Hepatic stellate cell (primary cell): ENCODE measurements at regions not wholly inside any gene's neighbourhood (a gene's known extent, or its start where the extent isn't known, plus 50 kb on each side); places are given as distances from the start of the nearest gene placed in this dataset.
"Not testable (repeated sequence)": the region's sequence is repeated elsewhere in the genome, so short reads cannot be mapped to it uniquely, and the experiment has no call there.

Experiments
- DNase-seq: peaks from one replicate; pipeline ENCODE4 v3.0.0; 2011; ENCODE audit warnings: low spot score

DNA sequence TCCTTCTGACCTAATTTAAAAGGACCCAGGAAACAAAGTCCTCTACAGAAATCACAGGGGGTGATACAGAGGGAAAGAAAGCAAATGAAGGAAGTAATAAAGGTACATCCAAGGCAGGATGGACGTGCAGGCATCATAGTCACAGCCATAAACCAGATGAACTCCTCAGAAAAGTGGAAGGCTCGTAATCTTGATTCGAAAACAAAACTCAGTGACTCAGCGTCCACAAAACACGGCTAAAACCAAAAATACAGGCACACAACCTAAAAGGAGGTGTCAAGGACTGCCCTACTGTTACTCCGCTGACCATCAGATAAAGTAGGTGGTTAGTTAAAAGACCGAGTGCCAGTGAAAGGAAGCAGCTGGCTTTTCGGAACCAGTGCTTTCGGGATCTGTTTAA lies 81.5 kb downstream of the TRIM69 start:
- DNase-seq = not testable (repeated sequence)

DNA sequence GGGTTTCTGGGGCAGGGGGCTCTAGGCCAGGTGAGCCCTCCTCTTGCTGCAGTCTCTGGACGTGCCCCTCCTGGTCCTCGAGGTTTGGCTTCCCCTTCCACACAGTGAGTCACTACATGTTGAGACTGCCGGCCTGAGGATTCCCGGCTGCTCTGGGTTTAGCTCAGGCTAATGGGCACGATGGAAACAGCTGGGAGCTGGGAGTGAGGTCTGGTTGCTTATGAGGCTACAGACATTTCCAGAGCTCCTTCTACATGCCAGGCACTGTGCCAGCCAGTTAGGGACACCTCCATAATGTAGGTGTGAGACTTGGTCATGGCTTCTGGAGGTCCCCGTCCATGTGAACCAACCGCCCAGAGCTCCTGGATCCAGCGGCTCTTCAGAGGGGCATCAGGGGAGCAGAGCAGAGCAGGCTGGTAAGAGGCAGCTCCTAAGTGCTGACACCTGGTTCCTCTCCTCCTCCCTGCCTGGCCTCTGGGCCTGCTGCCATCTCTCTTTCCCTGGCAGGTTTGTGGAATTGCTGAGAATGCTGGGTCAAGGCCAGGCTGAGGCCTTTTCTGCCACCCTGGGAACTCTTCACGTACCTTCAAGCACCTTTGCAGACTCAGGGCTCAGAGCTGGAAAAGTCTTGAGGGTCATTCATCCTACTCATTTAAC lies 83.1 kb downstream of the TRIM69 start:
- not testable (repeated sequence) for DNase-seq

DNA sequence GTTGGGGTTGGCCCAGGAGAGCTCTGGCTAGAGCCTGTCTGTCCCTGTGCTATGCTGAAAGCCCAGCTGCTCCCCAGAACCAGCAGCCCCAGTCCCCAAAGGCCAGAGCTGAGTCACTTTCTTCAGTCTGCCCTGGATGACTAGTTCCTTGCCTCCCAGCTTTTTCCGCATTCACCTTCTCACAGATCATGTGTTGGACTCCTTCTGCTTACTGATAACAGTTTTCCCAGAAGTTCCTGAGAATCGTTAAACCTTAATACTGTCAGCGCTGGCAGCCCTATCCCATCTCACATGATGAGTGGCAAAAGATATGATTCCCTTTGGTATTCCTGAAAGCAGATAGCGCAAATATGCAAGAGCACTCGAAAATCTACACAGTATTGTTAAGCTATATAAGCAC lies 84.2 kb downstream of the TRIM69 start:
- DNase-seq = not testable (repeated sequence)

DNA sequence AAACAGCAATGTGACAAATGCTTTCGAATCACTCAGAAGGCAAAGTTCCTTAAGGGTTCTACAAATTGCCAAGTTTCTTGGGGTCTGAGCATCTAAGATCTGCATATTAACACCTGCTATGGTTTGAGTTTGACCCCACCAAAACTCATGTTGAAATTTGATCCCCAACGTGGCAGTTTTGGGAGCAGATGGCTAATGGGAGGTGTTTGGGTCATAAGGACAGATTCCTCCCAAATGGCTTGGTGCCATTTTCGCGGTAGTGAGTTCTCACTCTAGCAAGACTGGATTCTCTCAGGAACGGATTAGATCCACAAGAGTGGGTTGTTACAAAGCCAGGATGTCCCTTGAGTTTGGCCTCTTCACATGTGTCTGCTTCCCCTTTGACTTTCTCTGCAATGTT lies 84.6 kb downstream of the TRIM69 start:
- DNase-seq = not testable (repeated sequence)

DNA sequence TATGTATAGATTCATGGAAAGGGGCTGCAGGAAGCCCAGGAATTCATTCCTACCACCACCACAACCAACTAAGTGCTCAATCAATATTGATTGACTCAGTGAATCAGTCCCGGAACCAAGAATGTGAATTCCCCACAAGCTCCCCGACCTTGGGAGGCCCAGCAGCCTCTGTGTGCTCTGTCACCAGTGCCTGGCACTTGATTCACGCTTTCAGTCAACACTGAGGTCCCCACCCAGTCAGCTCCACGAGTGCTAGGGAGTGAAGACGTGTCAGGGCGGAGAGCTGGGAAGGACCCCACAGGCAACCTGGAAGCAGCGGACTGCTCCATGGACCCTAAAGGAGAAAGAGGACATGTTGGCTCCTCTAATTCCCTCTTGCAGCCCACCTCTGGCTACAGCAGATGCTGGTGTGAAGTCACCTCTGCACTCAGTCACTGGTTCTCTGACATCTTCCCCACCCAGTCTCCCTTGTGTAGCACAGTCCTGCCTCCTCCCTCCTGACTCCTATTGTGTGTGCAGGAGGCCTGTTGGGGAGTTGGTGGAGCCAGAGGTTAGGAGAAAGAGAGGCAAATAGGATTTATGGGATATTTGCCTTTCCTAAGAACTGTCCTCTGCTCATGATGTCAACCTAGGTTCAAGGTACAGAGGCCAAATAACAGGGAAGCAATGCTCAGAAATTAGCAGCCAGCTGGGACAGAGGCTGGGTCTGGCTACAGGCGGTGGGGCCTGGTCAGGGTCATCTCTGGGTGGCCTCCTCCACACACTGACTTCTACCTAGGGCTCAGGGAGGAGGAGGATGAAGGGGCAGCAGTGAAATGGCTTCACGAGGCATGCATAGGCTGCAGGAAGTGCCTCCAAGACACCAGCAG lies 88.2 kb downstream of the TRIM69 start:
- DNase-seq = not testable (repeated sequence)

DNA sequence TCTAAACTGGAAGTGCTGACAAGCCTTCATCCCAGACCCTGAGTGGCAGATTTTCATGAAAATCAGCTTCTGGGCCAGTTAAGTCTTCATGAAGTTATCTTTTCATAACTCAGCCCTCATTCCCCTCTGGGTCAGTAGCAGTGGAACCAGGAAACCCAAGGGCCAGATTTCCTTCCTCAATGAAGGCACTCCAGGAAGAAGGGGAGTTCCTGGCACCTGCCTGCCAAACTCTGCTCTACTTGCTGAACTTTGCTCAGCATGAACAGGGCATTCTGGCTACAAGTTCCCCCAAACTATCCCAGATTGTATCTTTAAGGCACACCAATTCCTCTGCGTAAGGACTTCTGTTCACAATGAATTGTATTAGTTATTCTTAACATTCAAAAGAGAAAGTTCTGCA lies 90.3 kb downstream of the TRIM69 start:
- not testable (repeated sequence) for DNase-seq

DNA sequence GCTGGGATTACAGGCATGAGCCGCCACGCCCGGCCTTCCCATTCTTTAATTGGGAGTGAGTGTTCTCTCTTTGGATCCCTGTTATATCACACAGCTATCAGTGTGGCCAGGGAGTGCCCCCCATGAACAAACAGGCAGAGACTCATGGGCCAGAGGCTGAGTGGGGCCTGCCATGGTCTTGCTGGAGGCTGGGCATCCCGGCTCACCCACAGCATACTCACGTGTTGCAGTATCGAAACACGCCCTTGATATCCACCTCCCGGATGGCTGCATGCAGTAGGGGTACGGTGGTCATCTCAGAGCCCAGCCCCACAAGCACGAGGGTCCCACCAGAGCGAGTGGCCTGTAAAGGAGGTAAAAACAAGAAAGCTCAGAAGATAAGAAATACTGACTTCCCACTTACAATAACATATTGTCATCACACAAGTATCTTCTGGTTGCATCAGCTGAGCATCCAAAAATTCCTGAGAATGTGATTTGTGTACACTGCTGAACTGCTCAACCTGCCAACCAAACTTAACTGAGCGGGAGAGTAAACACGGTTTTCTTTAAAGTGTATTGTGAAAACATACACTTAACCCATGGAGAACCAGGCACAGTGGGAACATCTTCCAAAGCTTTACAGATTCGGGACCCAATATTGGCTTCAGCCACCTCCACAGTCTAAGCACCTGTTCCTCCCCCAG lies 92.0 kb downstream of the TRIM69 start:
- not testable (repeated sequence) for DNase-seq

DNA sequence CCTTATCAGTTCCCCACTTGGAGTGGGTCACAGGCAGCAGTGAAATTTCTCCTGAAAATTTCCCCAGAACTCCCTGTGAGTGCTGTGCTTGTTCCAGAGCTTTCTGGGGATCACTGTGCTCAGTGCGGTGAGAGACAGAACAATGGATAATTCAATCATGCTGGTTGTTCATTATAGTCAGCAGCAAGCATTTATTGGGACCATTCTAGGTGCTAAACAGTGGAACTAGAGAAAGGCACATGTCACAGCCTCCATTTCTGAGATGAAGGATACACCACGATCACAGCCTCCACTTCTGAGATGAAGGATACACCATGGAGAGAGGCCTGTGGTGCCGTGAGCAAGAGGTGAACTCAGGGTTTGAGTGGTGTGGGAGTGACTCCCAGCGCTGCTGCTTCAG lies 92.8 kb downstream of the TRIM69 start:
- not testable (repeated sequence) for DNase-seq

DNA sequence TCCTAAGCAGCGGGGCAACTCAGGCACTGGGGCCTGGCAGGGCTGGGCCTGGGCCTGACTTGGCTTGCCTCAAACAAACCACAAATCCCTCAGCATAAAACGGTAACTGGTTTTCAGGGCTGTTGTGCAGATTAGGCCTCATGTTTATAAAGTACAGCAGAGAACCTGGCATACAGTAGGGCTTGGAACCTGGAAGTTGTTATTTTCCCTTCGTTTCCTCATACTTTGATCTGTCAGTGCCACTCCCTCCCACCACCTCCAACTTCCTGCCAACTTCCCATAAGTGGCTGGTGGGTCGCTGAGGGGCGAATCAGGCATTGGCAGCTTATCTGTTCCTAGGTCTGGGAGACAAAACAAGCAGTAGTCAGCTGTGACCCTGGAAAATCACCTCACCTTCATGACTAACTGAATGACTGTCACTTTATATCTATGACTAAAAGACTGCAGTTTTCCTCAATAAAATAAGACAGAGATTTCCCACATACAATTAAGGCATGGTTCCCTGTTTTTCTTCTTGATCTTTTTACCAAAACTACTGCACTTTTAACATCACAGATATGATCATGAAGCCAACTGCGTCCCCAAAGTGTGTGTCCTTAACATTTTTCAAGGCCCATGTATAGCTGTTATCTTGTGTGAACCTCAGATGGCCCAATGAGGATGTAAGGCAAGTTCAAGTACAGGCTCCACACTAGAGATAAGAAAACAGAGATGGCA lies 94.5 kb downstream of the TRIM69 start:
- not testable (repeated sequence) for DNase-seq

DNA sequence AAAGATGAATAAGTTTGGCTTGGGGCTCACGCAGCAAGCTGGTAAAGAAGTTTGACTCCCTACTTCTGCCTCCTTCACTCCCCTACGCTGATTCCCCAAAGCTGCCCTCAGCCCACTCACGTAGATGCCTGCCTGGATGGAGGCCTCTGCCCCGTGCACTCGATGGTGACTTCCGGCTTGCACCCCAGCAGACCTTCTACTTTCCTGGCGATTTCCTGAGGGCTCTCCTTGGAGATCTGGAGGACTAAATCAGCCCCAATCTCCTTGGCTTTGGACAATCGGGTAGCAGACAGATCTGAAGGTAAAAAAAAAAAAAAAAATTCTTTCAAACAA lies 95.0 kb downstream of the TRIM69 start:
- DNase-seq = not testable (repeated sequence)

DNA sequence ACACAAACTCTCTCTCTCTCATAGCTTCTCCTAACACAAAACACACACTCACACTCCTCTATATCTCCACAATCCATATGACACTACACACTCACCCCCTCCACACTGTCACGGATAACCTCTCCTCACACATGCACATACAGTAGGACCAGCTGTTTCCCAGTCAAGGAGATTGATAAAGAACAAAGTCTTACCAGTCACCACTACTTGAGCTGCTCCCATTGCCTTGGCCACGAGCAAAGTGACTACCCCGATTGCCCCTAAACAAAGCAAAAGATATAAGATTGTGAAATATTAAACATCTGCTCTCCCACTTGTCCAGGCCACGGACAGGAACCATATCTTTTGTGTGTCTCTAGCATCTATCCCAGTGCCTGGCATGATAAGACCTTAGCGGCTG lies 95.8 kb downstream of the TRIM69 start:
- not testable (repeated sequence) for DNase-seq

DNA sequence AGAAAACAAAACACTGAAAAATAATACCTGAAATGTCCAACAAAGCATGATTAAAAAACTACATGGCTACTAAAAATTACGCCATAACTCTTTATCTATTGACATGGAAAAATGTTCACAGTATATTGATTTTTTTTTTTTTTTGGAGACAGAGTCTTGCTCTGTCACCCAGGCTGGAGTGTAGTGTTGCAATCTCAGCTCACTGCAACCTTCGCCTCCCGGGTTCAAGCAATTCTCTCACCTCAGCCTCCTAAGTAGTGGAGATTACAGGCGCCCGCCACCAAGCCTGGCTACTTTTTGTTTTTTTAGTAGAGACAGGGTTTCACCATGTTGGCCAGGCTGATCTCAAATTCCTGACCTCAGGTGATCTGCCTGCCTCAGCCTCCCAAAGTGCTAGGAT lies 96.8 kb downstream of the TRIM69 start:
- not testable (repeated sequence) for DNase-seq

DNA sequence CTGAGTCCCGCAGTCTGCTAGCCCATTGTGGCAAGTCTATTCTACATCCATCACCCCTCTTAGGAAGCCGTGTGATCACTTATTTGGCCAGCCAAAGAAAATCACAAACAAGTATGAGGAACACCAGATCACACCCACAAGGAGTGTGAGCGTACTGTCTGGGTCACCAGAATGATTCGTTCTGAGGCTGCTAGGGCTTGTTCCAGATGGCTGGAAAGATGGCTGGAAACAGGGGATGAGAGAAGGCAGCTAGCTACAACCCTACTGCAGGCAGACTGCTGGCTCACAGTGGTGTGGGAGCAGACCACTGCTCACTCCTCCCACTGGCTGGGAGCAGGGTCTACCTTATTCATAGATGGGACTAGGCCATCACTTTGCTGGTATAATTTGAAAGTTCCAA lies 97.4 kb downstream of the TRIM69 start:
- DNase-seq = not testable (repeated sequence)

DNA sequence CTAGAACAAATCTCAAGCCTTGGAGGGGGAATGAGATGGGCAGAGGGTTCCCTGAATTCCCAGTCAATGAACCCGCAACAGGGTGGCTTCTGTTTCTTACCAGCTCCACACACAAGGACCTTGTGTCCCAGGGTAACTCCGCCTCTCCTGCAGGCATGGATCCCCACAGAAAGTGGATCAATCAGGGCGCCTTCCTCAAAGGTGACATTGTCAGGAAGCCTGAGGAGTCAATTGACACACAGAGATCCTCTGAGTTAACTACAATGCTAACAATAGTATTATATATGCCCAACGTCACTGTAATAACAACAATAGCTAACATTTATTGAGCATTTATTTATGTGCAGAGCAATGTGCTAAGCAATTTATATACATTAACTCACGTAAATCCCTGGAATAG lies 98.8 kb downstream of the TRIM69 start:
- DNase-seq = not testable (repeated sequence)

DNA sequence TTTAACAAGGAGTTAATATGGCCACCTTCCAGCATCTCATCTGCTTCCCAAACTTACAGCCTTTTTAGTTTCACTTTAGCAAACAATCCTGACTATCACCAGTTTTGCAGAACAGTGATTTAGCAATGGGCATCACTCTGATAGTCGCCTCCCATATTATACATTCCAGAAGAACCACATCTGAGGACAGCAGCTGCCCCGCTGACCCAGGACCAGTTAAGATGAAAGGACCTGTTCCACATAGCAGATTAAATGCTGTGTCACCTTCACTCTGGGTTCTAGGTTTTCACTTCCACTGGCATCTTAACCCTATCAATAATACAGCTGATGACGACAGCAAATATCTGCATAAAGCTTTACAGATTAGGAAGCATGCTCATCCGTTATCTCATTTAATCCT lies 99.8 kb downstream of the TRIM69 start:
- DNase-seq = no peak

DNA sequence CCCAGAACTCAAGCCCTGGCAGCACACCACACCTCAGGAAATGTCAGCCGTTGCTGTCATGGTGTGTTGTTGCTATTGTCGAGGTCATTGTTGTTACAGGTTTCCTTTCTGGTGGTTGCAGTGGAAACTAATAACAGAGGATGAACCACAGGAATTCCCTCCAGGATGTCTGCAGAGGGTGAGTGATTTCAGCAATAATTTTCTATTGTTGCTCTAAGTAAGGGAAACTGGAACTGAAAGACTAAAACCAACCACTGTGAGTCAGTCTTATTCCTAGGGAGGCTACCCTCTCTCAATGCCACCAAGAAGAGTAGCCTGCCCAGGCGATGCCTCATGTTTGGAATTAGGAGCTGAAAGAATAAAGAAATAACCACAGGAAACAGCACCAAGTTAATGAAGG lies 102.6 kb downstream of the TRIM69 start:
- peak; percentile 23 for DNase-seq

DNA sequence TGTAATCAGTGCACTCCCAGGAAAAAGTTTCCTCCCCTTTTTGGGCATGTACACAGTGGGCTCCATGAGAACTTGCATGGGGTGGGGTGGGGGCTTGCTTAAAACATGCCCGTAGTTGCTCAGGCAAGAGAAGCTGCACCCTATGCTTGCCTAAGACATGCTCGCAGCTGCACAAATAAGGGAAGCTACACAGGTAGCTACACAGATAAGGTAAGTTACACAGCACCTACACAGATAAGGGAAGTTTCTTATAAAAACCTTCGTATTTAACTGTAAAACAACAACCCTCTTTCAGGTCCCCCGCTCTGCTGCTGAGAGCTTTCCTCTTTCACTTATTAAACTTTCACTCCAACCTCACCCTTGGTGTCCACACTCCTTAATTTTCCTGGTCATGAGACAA lies 105.4 kb downstream of the TRIM69 start:
- not testable (repeated sequence) for DNase-seq

DNA sequence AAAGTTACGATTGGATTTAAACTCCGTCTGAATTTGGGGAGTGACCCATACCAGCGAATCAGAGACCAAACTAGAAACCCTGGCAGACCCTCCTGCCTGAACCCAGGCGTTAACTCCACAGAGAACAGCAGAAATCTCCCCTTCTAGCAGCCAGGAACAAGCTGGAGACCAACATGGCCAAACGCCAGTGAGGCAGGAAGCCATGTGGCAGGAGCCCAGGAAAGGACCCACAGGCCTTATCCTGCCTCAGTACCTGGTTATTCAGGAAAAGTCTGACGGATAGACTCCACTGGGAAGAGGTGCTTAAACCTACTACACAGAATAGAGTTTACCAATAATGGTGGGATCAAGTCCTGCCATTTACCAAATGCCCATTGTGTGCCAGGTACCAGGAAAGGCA lies 106.6 kb downstream of the TRIM69 start:
- DNase-seq = not testable (repeated sequence)

DNA sequence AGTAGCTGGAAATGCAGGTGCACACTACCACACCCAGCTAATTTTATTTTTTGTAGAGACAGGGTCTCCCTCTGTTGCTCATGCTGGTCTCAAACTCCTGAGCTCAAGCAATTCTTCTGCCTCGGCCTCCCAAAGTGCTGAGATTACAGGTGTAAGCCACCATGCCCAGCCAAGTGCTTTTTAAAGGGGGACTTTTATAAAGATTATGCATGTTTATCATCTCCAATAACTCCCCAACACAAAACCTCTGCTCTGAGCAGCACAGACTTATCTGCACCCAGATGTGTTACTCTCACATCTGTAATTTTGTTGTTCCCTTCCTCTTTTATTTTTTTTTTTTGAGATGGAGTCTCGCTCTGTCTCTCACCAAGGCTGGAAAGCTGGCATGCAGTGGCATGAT lies 108.6 kb downstream of the TRIM69 start:
- DNase-seq = not testable (repeated sequence)

DNA sequence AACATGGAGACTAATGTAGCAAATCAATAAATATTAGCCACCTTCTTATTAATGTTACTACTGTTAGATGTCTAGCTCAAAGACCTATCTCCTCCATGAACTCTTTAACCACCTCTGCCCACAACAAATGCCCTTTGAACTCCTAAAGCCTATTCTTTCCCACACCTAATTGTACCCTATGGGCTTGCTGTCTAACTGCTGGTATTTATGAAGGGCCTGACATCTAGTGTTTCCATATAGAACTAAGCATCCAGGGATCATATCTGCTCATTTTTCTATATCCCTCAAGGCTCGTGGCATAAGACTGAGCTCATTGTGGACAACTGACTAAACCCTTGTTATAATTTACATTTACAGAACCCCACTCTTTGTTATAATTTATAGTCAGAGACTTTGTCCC lies 109.8 kb downstream of the TRIM69 start:
- DNase-seq = not testable (repeated sequence)

DNA sequence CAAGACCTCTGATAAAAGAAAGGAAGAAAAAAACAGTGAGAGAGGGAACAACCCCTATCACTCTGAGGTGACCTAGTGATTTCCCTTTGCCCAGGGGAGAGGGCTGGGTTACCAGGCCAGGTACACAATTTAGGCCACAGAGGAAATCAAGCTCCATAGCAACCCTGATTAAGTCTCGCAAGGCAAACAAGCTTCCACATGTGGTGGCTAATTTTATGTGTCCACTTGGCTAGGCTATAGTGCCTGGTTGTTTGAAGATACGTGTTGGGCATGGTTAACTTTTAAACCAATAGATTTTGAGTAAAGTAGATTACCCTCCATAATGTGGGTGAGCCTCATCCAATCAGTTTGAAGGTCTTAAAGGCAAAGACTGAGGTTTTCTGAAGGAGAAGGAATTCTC lies 108.9 kb upstream of the TERB2 start:
- DNase-seq = not testable (repeated sequence)

DNA sequence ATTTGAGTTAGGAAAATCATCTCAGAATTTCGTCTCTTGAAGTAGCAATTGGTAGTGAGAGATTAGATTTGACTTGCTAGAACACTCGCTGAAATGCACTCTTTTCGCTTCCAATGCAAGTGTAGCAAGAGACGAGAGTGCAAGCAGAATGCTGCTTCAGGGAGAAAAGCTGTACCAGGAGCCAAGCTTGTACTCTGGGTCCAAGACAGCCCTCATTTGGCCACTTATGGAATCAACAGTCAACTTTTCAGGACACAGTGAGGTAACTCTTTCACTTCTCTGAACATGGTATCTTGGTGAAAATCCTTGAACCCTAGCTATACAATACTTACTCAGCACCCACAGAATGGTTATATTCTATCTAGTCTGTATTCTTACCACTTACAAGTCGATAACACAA lies 107.6 kb upstream of the TERB2 start:
- DNase-seq = not testable (repeated sequence)
